ENCODE measurements at regions not wholly inside any gene's neighbourhood (a gene's known extent, or its start where the extent isn't known, plus 50 kb on each side); places are given as distances from the start of the nearest gene placed in this dataset.

- peaks cover 0 to 5% (median 1%) of the 10 kb centered on the region in 4 donors for H3K9me3 ChIP-seq (ENCODE audit: control insufficient read depth in 4 of 4, low read length in 3 of 4)
- DNase-seq (ENCODE audit: low spot score): no peak
- WGBS: 28% methylated on average over 4 of the region's 4 CpGs
- TF ChIP-seq FOXA2 (IDR thresholded peaks at IDR 0.05): no peak
- TF ChIP-seq MAX (IDR thresholded peaks at IDR 0.05): no peak
- TF ChIP-seq NR2F2 (IDR thresholded peaks at IDR 0.05): no peak
- no peak for TF ChIP-seq ZBTB33 (IDR thresholded peaks at IDR 0.05)
- no peak for TF ChIP-seq SP1 (IDR thresholded peaks at IDR 0.05)
- no peak for TF ChIP-seq REST (IDR thresholded peaks at IDR 0.05)
- no peak for TF ChIP-seq RAD21 (IDR thresholded peaks at IDR 0.05)
- TF ChIP-seq TAF1 (conservative IDR thresholded peaks at IDR 0.05): no peak
- TF ChIP-seq RXRA (IDR thresholded peaks at IDR 0.05): no peak
- no peak for TF ChIP-seq GABPA (IDR thresholded peaks at IDR 0.05 in 1 of 2, conservative IDR thresholded peaks at IDR 0.05 in 1 of 2)
- TF ChIP-seq HNF4G (IDR thresholded peaks at IDR 0.05): no peak
- H3K4me1 ChIP-seq (ENCODE audit: control insufficient read depth in 4 of 4, insufficient read depth in 4 of 4, low read length in 3 of 4): no peaks in the 10 kb centered on the region
- H3K27ac ChIP-seq (ENCODE audit: low read depth in 1 of 2, low read length in 2 of 2): no peak overlapping the region
- H3K9ac ChIP-seq (ENCODE audit: low read depth in 1 of 2, low read length in 2 of 2): no peak overlapping the region
- H3K36me3 ChIP-seq (ENCODE audit: control insufficient read depth in 4 of 4, insufficient read depth in 3 of 4, low read depth in 1 of 4, low read length in 3 of 4): no peaks in the 10 kb centered on the region
- H3K4me3 ChIP-seq (ENCODE audit: low read depth in 1 of 3, low read length in 3 of 3): no peak overlapping the region
- peaks cover 0 to 8% (median under 1%) of the 10 kb centered on the region in 4 donors for H3K27me3 ChIP-seq (ENCODE audit: control insufficient read depth in 4 of 4, insufficient read depth in 4 of 4, low read length in 3 of 4)
These were observed 80.3 kb upstream of the TMEM132D start for GRCh38 chr12:129984106-129984505.

- DNase-seq (ENCODE audit: low spot score): no peak
- H3K27me3 ChIP-seq (ENCODE audit: control insufficient read depth in 4 of 4, insufficient read depth in 4 of 4, low read length in 3 of 4): peaks cover 0 to 3% (median 0%) of the 10 kb centered on the region in 4 donors
- no peaks in the 10 kb centered on the region for H3K36me3 ChIP-seq (ENCODE audit: control insufficient read depth in 4 of 4, insufficient read depth in 3 of 4, low read depth in 1 of 4, low read length in 3 of 4)
- H3K4me1 ChIP-seq (ENCODE audit: control insufficient read depth in 4 of 4, insufficient read depth in 4 of 4, low read length in 3 of 4): no peaks in the 10 kb centered on the region
- no peak overlapping the region for H3K27ac ChIP-seq (ENCODE audit: low read depth in 1 of 2, low read length in 2 of 2)
- 59% methylated on average over 5 of the region's 5 CpGs for WGBS
- no peak for TF ChIP-seq JUND (IDR thresholded peaks at IDR 0.05)
- no peak for TF ChIP-seq REST (IDR thresholded peaks at IDR 0.05)
- TF ChIP-seq HNF4A (conservative IDR thresholded peaks at IDR 0.05): no peak
- no peak for TF ChIP-seq SP1 (IDR thresholded peaks at IDR 0.05)
- TF ChIP-seq EGR1 (IDR thresholded peaks at IDR 0.05; ENCODE audit: low read depth in 2 of 2): no peak
- no peak for TF ChIP-seq RAD21 (IDR thresholded peaks at IDR 0.05)
- no peak for TF ChIP-seq TAF1 (conservative IDR thresholded peaks at IDR 0.05)
- TF ChIP-seq FOXA2 (IDR thresholded peaks at IDR 0.05): no peak
- TF ChIP-seq NR2F2 (IDR thresholded peaks at IDR 0.05): no peak
- no peak for TF ChIP-seq MAX (IDR thresholded peaks at IDR 0.05)
- peaks cover 0 to 9% (median 6%) of the 10 kb centered on the region in 4 donors for H3K9me3 ChIP-seq (ENCODE audit: control insufficient read depth in 4 of 4, low read length in 3 of 4)
- no peak overlapping the region for H3K4me3 ChIP-seq (ENCODE audit: low read depth in 1 of 3, low read length in 3 of 3)
- no peak overlapping the region for H3K9ac ChIP-seq (ENCODE audit: low read depth in 1 of 2, low read length in 2 of 2)
These were observed 84.0 kb upstream of the TMEM132D start for GRCh38 chr12:129987841-129988240.

Data from liver (tissue), 7 donors.